GM19023 (cell line): ENCODE measurements at regions not wholly inside any gene's neighbourhood (a gene's known extent, or its start where the extent isn't known, plus 50 kb on each side); places are given as distances from the start of the nearest gene placed in this dataset.

Source experiments
- ATAC-seq: cut with Tn5 transposase; IDR thresholded peaks from one replicate; pipeline ENCODE4 v1.9.1; 2021; ENCODE audit warnings: mild to moderate bottlenecking, moderate library complexity; ENCODE audit not compliant: unreplicated experiment

DNA sequence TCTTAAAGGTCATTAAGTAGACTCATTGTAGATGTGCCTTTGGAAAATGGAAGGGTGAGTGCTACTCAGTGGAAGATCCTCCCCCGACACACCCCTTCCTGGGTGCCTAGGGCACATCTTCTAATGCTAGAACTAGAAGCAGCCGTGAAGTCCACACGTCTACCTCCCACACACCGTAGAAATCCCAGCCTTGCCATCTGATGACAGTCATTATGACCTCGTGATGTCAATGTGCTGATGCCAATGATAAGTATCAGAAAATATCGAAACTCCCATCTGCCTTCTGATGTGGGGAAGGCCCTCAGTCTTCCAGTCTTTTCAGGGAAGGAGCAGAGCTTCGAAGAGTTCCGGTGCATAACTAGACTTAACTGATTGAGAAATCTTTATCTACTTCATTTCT lies 282.1 kb upstream of the ROPN1 start:
- no peak for ATAC-seq

DNA sequence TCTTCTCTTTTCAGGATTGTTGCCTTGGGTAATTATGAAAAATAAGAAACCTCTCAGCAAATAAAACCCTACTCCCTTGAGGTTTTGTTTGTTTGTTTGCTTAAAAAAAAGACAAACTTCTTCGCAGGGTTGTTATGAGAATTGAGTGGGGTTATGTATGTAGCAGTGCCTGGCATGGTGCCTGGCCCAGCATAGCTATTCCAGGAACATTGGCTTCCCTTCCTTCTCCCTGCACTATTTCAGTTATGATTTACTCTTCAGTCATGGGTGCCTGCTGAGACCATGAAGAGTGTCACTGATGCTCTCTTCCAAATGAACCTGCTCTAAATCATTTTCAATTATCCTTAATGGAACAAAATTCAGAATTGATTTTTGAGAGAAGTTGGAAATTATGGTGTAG lies 283.5 kb upstream of the ROPN1 start:
- no peak for ATAC-seq

DNA sequence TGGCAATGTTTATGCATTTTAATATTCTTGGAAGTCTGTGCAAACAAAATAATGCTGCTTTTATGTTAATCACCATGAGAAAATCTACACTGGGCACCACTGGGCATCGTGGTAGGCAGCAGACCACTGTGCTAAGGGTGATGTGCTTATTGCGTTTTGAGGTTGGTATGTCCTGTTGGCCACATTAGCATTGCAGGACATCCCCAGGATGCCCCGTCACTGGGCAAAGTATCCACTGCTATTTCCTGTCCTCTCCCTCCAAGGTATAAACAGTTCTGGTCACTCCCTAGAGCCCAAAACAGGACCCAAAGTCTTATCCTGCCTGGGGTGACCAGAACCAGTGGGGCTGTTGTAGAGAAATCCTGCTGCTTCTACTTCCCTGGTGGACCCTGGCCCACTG lies 284.2 kb upstream of the ROPN1 start:
- no peak for ATAC-seq

DNA sequence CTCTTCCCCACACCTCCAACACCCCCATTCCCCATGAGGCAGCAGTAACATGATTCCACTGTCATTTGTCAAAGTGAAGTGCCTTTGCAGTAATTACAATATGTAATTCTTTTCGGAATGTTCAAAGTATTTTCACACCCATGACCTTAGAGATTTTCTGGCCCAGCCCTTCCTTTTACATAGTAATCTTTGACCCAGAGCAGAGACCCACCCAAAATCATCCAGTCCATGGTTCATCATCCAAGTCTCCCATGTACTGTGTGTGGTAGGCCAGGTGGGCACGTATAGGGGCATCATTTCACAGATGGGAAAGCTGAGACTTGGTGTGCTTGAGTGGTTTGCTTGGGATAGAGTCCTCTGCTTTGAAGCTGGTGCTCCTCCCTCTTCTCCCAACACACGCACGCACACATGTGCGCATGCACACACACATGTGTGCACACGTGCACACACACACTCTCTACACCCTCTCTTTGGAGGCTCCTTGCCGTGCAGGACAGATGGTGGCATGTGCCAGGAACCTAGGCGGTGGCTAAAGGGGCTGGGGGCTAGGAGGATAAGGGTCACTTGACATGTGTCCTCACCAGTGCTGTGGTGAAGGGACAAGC lies 284.7 kb upstream of the ROPN1 start:
- ATAC-seq, result no peak

DNA sequence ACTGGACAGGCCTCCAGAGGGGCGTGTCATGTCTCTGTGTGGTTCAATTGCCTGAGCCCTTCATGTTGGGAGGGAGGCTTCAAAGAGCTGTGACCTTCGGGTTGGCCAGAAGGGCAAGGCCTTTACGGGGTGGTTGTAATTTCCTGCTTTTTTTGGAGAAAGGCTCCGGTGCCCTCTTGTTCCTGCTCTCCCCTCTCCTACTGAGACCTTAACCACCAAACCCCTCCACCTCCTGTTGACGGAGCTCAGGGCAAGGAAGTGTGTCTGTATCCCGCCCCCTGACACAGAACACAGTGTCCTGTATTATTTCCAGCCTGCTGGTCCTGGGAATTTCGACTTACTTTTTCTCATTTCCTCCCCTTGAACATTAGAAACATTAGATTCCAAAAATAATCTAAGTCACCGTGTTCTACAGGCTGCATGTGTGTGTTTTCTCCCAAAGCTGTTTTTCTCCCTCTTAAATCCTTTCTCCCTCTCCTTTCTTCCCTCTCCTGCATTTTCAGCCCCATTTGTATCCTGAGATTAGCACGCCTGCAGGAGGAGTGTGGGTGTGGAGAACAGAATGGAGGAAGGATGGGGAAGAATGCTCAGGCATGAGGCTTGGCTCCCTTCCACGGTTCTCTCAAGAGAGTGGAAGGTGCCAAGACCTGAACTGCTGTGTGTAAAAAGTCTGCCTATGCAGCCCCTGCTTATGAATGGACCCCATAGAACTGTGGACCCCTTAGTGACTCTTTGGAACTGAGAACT lies 285.4 kb upstream of the ROPN1 start:
- ATAC-seq, result no peak

DNA sequence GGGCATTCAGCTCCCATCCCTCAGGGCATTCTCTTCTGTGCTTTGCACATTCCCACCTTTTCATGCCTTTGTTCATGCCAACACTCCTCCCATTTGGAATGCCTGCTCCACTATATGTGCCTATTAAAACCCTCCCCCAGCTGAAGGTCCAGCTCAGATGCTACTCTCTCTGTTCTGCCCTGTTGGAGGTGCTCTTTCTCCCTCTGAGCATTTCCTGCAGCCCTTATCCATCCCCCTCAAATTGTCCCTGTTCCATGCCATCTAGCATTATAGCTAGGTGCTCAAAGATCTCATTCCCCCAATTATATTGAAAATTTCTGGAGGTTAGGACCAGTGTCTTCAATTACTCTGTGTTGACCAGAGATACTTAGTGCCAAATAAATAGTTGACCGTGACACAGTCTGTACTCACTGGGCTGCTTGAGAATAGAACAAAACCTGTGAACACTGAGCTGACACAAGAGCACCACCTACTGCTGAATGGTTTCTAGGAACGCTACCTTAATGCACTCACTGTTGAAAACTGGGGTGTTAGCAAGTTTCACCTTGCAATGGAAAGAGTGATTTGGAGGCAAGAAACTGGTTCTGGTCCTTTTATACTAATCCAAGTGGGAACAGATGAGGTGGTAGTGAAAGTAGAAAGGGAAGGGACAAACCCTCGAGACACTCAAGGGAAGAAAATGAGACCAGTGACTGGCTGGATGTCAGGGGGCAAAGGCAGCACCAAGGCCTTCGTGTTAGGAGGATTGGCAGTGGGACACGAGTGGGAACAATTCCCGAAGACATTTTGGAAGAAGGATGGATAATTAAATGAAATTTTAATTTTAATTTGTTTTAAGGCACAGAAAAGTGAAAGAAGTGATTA lies 289.8 kb upstream of the ROPN1 start:
- ATAC-seq, result no peak

DNA sequence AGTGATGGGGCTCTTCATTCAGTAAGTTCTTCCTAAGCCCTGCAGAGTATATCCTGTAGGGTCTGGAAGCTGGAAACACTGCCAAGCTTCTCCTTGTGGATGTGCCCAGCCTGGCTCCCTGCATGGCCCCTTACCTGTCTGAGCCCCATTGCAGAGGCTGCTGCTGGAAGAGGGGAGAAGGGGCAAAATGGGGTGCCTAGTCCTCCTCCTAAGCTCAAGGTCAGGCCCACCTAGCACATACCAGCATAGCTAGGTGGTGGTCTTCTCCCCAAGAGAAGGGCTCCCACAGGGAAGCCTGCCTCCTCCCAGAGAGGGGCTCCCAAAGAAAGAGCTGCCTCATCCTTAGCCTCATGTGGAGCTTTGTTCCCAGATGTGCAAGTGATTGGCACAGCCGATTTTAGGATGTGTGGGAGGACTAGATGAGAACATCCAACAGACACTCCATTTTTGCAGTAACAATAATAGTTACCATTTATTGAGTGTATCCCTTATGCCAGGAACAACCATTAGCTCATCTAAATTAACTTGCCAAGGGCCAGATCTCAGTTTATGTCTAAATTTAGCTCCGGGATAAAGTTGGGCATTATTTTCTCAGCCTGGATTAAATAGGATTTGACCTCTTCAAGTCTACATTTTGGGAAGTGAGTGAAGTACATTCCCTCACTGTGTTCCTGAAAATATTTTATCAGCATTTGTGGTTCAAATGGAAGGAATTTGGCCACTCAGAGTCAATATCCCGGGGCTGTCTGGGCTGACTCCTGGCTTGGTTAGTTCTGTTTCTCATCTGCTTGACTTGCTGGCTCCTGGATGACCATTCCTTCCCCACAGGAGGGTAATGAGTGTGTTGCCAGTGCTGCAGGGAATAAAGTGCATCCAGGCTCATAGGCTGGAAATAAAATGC lies 291.1 kb upstream of the ROPN1 start:
- ATAC-seq, result no peak

DNA sequence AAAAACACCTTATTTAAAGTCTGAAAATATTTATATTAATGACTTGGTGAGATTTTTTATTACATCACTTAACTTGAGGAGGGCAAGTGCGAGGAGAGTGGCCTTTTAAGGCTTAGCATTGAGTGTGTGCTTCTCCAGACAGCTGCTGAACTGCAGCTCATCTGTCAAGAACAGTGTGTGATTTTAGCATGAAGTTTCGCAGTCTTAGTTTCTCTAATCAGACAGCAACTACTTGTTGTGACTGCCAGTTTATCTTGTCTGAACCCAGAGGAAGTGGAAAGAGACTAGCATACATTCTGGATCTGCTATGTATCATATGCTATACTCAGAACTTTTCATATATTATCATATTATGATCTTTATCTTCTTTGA lies 291.7 kb upstream of the ROPN1 start:
- no peak for ATAC-seq

DNA sequence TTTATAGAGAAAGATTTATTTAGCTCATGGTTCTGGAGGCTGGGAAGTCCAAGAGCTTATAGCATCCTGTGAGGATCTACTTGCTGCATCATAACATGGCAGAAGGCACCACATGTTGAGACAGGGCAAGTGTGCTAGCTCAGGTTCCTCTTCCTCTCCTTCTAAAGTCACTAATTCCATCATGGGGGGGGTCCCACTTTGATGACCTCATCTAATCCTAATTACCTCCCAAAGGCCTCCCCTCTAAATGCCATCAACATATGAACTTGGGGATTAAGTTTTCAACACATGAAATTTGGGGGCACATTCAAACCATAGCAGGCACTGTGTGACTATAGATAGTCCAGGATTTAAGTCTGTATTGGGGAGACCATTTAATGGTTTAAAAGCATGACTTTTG lies 297.1 kb upstream of the ROPN1 start:
- no peak for ATAC-seq

DNA sequence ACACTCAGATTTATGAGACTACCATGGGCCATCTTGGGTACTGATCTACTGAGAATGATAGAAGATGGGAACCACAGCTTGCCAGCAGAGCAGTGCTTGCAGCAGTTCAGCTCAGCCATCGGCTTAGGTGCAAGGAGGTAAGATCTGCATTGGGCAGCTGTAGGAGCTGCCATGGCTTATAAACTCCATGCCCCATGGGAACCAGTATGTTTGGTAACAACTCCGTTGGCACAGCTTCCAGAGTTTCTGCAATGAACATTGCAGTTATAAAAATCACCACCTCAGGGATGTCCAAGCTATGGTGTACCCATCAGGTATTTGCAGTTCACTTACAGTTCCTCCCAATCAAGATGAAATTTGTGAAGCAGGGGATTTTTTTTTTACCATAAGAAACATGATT lies 299.1 kb upstream of the ROPN1 start:
- no peak for ATAC-seq

DNA sequence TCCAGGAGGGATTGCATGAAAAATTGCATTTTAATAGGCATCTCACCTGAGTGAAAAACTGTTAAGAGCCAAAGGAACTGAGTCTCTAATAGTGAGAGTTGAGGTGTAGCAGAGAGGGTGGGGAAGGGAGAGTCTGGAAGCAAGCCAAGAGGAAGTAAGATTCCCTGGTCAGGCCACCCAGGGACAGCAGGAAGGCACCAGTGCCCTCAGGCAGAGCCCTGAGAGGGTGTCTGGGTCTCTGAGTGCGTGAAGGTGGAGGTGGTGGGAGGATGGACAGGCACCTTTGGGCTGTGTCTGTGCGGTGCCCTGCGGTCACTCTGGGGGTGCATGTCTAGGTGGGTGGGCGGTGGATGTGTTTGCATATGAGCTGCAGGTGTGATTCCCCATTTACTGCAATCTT lies 300.4 kb upstream of the ROPN1 start:
- ATAC-seq, result no peak

DNA sequence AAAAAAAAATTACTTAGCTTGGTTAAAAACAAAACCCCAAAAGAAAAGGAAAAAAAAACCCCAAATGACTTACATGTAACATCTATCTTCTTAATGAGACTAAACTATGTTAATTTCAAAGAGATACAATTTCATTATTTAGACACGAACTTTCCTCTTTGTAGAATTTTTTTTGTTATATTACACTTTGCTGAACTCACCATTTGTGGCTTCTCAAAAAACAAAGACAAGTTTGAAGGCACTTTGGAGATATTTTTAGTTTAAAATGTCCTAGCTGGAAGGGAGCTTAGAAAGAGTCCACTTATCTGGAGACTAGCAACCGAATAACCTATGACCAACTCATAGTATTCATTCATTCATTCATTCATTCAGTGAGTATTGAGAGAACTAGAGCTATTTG lies 301.7 kb upstream of the ROPN1 start:
- ATAC-seq, result no peak

DNA sequence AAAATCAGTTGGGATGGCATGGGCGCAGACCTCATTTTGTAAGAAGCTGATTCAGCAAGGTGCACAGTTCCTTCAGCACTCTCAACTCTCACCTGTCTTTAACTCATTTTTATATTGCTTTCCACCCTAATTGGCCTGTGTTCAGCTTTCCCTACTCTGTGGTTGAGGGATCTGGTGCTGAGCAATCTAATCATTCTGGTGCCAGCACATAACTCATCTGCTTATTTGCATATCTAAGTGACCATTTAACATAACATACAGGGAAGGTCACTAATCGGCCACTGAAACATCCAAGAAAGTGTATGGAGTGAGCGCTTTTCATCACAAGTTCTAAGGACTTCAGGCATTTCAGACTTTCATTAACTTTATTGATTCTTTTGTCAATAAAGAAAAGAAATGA lies 303.4 kb upstream of the ROPN1 start:
- ATAC-seq, result no peak

DNA sequence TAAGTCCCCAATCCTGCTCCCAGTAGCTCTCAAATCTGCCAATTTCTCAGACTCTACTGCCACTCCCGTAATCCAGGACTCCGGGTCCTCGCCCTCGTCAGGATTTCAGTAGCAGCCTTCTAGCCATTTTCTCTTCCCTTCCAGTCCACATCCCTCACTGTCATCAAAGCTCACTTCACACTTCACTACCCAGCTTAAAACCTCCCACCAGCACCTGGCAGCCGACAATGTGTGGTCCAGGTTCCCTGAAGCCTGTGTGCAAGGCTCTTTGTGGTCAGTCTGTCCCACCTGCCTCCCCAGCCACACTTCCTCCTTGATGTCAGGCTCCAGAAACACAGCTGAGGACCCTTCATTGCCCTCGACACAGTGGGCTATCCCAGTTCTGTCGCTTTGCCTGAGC lies 304.5 kb upstream of the ROPN1 start:
- ATAC-seq, result no peak

DNA sequence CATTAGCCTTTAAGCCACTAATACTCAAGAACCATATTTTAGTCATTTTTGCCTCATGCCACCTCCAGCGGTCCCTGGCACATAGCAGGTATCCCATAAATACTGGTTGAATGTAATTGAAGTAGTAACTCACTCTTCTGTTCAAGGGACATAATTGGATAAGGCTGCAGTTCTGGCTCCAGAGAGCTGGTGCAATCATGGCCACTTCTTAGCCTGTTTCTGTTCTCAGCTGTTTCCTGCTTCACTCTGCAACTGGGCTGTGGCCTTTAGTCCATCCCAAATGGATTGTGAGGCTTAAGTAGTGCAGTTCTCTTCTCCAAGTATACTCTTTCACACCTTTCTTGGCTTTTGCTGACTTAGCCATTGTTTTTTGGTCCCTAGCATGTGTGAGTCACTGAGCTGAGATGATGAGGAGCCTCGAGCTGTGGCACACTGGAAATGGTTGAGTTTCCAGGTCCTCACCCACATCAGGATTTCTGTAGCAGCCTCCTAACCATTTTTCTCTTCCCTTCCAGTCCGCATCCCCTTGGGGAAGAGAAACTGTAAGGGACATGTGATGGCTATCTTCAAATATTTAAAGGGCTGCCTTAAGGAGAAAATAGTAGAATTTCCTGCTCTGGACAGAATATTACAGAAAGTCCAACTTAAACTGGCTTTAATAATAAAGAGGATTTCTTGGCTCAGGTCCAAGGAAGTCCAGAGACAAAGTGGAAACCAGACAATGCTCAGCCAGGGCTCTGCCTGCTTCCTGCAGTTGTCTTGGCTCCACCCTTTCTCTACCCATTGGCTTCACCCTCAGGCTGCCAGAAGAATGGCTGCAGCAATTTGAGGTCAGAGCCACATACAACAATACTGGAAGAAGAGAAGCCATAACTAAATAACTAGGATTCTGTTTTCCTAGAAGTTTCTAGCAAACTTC lies 305.4 kb upstream of the ROPN1 start:
- ATAC-seq, result no peak

DNA sequence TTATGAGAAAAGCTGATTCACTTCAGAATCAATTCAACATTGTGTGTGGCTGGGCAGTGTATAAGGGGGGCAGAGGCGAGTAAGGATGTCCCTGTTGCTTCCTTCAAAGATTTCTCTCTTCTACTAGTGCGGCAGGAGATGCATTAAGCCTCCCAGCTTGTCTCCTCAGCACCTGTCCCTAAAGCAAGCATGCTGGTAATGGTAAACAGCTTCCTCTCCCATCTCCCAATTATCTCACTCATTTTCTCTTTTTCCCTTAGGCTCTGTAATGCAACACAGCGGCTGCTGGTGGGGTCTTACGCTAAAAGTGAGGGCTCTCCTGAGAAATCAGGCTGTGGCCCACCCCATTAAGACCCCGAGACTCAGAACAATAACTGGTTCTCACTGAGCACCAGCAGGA lies 306.4 kb upstream of the ROPN1 start:
- no peak for ATAC-seq

DNA sequence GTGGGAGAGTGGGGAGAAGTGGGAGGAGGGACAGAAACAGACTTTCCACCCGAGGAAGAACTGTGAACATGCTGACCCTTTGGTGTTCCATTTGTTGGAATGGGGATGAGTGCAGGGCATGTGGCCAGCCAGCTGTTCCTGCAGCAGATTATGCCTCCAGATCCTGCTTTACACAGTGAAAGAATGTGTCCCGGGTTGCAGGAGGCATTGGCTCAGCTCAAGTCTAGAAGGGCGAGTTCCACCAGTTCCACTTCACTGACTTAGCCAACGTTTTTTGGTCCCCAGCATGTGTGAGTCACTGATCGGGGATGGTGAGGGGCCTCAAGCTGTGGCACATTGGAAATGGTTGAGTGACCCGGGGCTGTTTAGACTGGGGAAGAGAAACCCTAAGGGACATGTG lies 307.0 kb upstream of the ROPN1 start:
- no peak for ATAC-seq

DNA sequence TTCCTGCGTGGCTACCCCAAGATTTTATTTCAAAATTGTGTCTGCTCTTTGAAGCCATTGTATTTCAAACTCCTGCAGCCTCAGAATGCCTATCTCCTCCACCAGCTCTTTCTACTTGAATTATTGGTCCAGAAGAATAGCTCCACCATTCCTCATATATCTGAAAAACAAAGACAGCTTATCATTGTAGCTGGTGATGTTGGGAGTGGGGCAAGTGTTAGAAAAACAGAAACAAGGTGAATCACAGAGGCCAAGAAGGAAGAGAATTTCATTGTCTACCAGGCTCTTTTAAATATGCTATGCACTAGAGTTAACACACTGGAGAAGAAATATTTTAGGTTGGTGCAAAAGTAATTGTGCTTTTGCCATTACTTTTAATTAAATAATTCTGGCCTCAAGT lies 307.9 kb upstream of the ROPN1 start:
- no peak for ATAC-seq

DNA sequence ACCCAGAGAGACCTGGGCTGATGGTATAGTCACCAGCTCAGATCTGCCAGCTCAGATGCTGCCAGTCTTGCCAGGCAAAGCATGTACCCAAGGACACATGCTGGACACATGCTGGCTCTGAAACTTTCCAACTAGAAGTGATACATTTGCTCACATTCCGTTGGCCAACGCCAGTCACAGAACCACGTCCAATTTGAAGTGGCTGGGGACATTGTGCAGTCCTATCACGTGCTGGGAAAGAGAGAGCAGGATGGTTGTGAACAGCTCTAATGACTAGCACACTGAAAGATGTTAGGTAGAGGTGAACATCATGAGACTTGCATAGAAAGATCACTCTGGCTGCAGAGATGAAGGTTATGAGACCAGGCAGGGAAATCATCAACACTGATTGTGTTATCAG lies 308.5 kb upstream of the ROPN1 start:
- no peak for ATAC-seq

DNA sequence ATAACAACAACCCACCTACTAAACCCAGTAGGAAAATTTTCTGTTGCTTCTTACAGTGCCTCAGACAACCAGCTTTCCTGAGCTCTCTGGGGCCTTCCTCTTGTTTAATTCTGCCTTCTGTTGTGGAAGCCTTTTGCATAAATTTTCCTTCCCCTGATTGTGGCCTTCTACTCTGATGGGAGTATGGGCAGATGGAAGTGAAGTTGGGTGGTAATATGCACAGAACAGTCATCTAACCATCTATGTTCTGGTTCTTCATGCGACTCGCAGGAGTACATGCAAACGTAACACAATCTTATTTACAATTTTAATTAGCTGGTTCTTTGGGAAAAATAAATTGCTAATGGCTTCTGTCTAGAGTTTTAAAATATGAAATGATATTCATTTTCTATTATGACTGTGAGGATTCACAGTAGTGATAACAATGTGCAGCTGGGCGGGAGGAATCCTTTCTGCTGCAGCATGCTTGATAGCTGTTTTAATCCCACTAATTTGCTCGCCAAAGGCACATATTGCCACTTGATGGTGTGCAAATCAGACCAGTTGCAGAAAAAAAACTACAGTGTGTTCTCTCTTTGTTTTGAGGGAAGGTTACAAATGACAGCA lies 311.5 kb upstream of the ROPN1 start:
- ATAC-seq, result no peak
